Mesenchymal stem cell (in vitro differentiated cells and primary cell): ENCODE measurements at regions not wholly inside any gene's neighbourhood (a gene's known extent, or its start where the extent isn't known, plus 50 kb on each side); places are given as distances from the start of the nearest gene placed in this dataset.
A peak's percentile ranks its signal among the peaks of the same experiment; 100 is the strongest.

Experiments used
- DNase-seq: peaks from one replicate; pipeline ENCODE4 v3.0.0-alpha.2; 2013
- H2AFZ ChIP-seq: one replicate; pipeline ENCODE4 v1.6.1; 2013; ENCODE audit warnings: low read depth, mild to moderate bottlenecking, control low read depth, inconsistent platforms, low read length, moderate library complexity
- H2AK5ac ChIP-seq: 2 replicates; pipeline ENCODE4 v1.6.1; 2013; ENCODE audit warnings: low read length, moderate library complexity, mild to moderate bottlenecking, inconsistent platforms; ENCODE audit not compliant: severe bottlenecking
- H2BK120ac ChIP-seq: one replicate; pipeline ENCODE4 v1.6.1; 2013; ENCODE audit warnings: low read depth, mild to moderate bottlenecking, inconsistent platforms, low read length, moderate library complexity
- H2BK12ac ChIP-seq, 2 experiments: one replicate each; pipeline ENCODE4 v1.6.1; 2013; ENCODE audit warnings: inconsistent platforms in 2 of 2, low read length in 2 of 2, mild to moderate bottlenecking in 2 of 2, moderate library complexity in 2 of 2, control low read depth in 1 of 2
- H2BK15ac ChIP-seq: one replicate; pipeline ENCODE4 v1.6.1; 2013; ENCODE audit warnings: mild to moderate bottlenecking, low read depth, inconsistent platforms; ENCODE audit not compliant: poor library complexity, severe bottlenecking
- H2BK5ac ChIP-seq: 2 replicates; pipeline ENCODE4 v1.6.1; 2013; ENCODE audit warnings: low read depth, mild to moderate bottlenecking, low read length, control low read depth, inconsistent platforms; ENCODE audit not compliant: poor library complexity, severe bottlenecking
- H3K14ac ChIP-seq, 2 experiments: one replicate each; pipeline ENCODE4 v1.6.1; 2013; ENCODE audit warnings: inconsistent platforms in 2 of 2, low read length in 2 of 2, control low read depth in 1 of 2, mild to moderate bottlenecking in 1 of 2, moderate library complexity in 1 of 2
- H3K18ac ChIP-seq, 2 experiments: one replicate each; pipeline ENCODE4 v1.6.1; 2013; ENCODE audit warnings: inconsistent platforms in 2 of 2, low read length in 2 of 2, control low read depth in 1 of 2, low read depth in 1 of 2, mild to moderate bottlenecking in 1 of 2
- H3K23ac ChIP-seq, 2 experiments: one replicate each; pipeline ENCODE4 v1.6.1; 2013; ENCODE audit warnings: inconsistent platforms in 2 of 2, low read length in 2 of 2, mild to moderate bottlenecking in 2 of 2, moderate library complexity in 2 of 2, control low read depth in 1 of 2
- H3K27ac ChIP-seq: 2 replicates; pipeline ENCODE4 v1.5.1; 2013; ENCODE audit warnings: mild to moderate bottlenecking, moderate library complexity, low read length, control low read depth, inconsistent platforms; ENCODE audit not compliant: poor library complexity, severe bottlenecking
- H3K27me3 ChIP-seq, 2 experiments: 2 replicates each; pipeline versions ENCODE4 v1.6.1 to v1.7.0; 2013; ENCODE audit warnings: low read length in 2 of 2, mild to moderate bottlenecking in 2 of 2, moderate library complexity in 2 of 2, control low read depth in 1 of 2, inconsistent platforms in 1 of 2; ENCODE audit not compliant: control insufficient read depth in 1 of 2, insufficient read depth in 1 of 2
- H3K36me3 ChIP-seq, 2 experiments: 2 replicates each; pipeline versions ENCODE4 v1.6.1 to v1.7.0; 2013; ENCODE audit warnings: low read length in 2 of 2, control low read depth in 1 of 2, inconsistent platforms in 1 of 2, low read depth in 1 of 2, mild to moderate bottlenecking in 1 of 2; ENCODE audit not compliant: insufficient read depth in 2 of 2, control insufficient read depth in 1 of 2
- H3K4ac ChIP-seq, 2 experiments: one replicate each; pipeline ENCODE4 v1.6.1; 2013; ENCODE audit warnings: inconsistent platforms in 2 of 2, low read length in 2 of 2, mild to moderate bottlenecking in 2 of 2, moderate library complexity in 2 of 2, control low read depth in 1 of 2, low read depth in 1 of 2
- H3K4me1 ChIP-seq: 2 replicates; pipeline ENCODE4 v1.6.1; 2013; ENCODE audit warnings: low read depth, low read length, control low read depth; ENCODE audit not compliant: control insufficient read depth, insufficient read depth
- H3K4me2 ChIP-seq: 2 replicates; pipeline ENCODE4 v1.6.1; 2013; ENCODE audit warnings: low read length, mild to moderate bottlenecking, inconsistent platforms; ENCODE audit not compliant: poor library complexity, severe bottlenecking
- H3K4me3 ChIP-seq, 2 experiments: 2 replicates each; pipeline versions ENCODE4 v1.5.1 to v1.7.0; 2013; ENCODE audit warnings: low read length in 2 of 2, mild to moderate bottlenecking in 2 of 2, control low read depth in 1 of 2, low read depth in 1 of 2; ENCODE audit not compliant: insufficient read depth in 1 of 2
- H3K79me1 ChIP-seq: replicated peaks from 2 replicates; pipeline ENCODE4 v1.6.1; 2013; ENCODE audit warnings: mild to moderate bottlenecking, control low read depth, low read length, inconsistent platforms; ENCODE audit not compliant: poor library complexity, severe bottlenecking
- H3K9ac ChIP-seq: 2 replicates; pipeline ENCODE4 v1.7.0; 2013; ENCODE audit warnings: mild to moderate bottlenecking, low read length, moderate library complexity
- H3K9me3 ChIP-seq: 2 replicates; pipeline ENCODE4 v1.7.0; 2013; ENCODE audit warnings: mild to moderate bottlenecking, low read length; ENCODE audit not compliant: control insufficient read depth
- H4K8ac ChIP-seq: one replicate; pipeline ENCODE4 v1.6.1; 2013; ENCODE audit warnings: inconsistent platforms, mild to moderate bottlenecking, low read length, moderate library complexity
- H4K91ac ChIP-seq: one replicate; pipeline ENCODE4 v1.6.1; 2013; ENCODE audit warnings: mild to moderate bottlenecking, low read length, inconsistent platforms
- WGBS: methylation state at CpG from one replicate; pipeline ENCODE4 v1.1.7; 2013; ENCODE audit warnings: mixed read lengths; 5-methylcytosine and 5-hydroxymethylcytosine counted together

DNA sequence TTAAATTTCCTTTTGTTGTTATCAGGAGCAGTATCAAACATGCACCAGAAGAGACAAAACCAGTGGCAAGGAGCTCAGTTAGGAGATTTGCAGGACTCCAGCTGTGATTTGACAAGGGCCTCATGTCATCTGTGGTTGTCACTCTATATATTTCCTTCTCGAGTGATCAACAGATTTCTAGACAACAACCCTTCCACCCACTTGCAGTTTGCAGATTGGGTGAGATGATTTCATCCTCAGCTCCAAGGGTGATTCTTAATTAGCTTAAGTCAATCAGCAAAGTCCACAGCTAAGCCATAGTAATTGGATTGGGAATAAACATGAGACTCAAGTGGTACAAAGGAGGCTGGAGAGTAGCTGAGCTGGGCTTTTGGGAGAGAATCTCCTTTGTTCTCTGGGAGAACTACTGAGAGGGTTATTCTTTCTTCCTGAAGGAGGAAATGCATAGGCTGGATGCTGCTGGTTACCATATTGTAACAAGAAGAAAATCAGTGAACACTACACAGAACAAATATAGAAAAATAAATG is 192.8 kb downstream of the PPARGC1A start:
- no peaks in the 10 kb centered on the region for H3K27me3 ChIP-seq
- DNase-seq = no peak
- no peak overlapping the region for H3K4ac ChIP-seq
- H2AK5ac ChIP-seq = no peak overlapping the region
- H3K4me1 ChIP-seq = no peaks in the 10 kb centered on the region
- H3K23ac ChIP-seq = no peak overlapping the region
- no peak overlapping the region for H4K91ac ChIP-seq
- no peaks in the 10 kb centered on the region for H3K79me1 ChIP-seq
- H3K4me3 ChIP-seq = no peak overlapping the region
- H3K14ac ChIP-seq = no peak overlapping the region
- no peak overlapping the region for H2BK15ac ChIP-seq
- H3K18ac ChIP-seq = no peak overlapping the region
- no peak overlapping the region for H3K27ac ChIP-seq
- WGBS = 80% methylated on average over 1 of the region's 1 CpG
- H3K9me3 ChIP-seq = no peaks in the 10 kb centered on the region
- no peak overlapping the region for H2BK12ac ChIP-seq
- no peak overlapping the region for H3K4me2 ChIP-seq
- H2BK120ac ChIP-seq = no peak overlapping the region
- no peak overlapping the region for H2AFZ ChIP-seq
- no peaks in the 10 kb centered on the region for H3K36me3 ChIP-seq
- no peak overlapping the region for H2BK5ac ChIP-seq
- no peak overlapping the region for H4K8ac ChIP-seq
- H3K9ac ChIP-seq = no peak overlapping the region

DNA sequence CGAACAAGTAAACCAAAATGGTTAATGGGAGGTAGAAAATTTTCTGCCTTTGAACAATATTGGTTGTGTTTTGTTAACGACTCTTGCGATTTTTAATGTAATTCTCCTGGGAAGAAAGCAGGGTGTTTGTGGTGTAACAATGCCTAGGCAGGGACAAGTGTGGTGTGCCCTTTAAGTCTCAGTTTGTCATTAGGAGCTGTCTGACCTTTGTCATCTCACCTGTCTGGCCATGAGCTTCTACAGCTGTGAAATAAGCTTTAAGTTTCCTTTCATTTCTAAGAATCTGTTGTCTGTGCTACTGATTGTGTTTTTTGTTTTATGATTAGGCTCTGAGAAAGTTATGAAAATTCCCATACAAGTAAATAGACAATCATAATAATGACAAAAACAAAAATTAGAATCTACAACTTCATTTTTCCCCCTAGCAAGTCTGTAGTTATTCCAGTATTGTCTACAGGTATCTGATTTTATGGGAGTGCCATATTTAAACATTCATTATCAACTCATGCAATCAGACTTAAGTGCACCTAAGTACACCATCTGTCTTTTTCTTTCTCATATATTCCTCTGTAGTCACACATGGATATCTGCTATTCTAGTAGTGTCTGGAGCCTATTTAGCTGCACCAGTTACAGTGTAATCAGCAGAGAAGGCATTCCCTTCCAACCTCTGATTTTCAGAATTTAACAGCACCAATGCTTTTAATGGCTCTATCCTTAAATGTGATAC is 203.5 kb downstream of the PPARGC1A start:
- Histone ChIP-seq H3K4me3 (no peak overlapping the region), H3K4me1 (no peaks in the 10 kb centered on the region), H2BK12ac (no peak overlapping the region), H3K36me3 (no peaks in the 10 kb centered on the region), H4K91ac (no peak overlapping the region), H3K4ac (no peak overlapping the region), H3K23ac (no peak overlapping the region), H3K14ac (no peak overlapping the region), H2AK5ac (no peak overlapping the region), H2AFZ (no peak overlapping the region), H3K27ac (no peak overlapping the region), H3K27me3 (no peaks in the 10 kb centered on the region), H4K8ac (no peak overlapping the region), H2BK5ac (no peak overlapping the region), H2BK120ac (no peak overlapping the region), H3K9me3 (peaks cover 2% of the 10 kb centered on the region), H3K18ac (no peak overlapping the region), H3K79me1 (no peaks in the 10 kb centered on the region), H3K9ac (no peak overlapping the region), H2BK15ac (no peak overlapping the region), H3K4me2 (no peak overlapping the region)
- no peak for DNase-seq
- over 99% methylated on average over 3 of the region's 3 CpGs for WGBS

DNA sequence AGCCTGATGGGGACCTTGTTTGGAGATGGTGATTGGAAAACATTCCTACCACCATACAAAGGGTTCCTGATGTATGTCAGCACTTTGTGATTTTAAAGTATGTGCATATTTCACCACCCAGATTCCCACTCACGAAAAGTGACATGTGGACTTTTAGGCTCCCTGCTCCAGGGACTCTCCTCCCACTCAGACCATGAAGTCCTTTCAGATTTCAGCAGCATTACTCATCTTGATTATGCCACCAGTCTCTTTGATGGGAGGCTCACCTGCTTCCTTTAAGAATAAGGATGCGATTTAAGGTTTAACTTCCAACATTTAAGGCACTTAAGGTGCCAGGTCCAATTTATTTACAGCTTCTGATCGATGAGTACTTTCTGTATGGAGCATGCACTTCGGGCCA is 204.4 kb downstream of the PPARGC1A start:
- Histone ChIP-seq H2BK12ac (no peak overlapping the region), H2BK15ac (no peak overlapping the region), H3K79me1 (no peaks in the 10 kb centered on the region), H3K14ac (no peak overlapping the region), H3K4me1 (no peaks in the 10 kb centered on the region), H2BK5ac (no peak overlapping the region), H3K4ac (no peak overlapping the region), H2BK120ac (no peak overlapping the region), H2AFZ (no peak overlapping the region), H3K36me3 (no peaks in the 10 kb centered on the region), H3K4me2 (no peak overlapping the region), H3K9ac (no peak overlapping the region), H4K91ac (no peak overlapping the region), H3K18ac (no peak overlapping the region), H4K8ac (no peak overlapping the region), H3K27me3 (no peaks in the 10 kb centered on the region), H3K9me3 (peaks cover 1% of the 10 kb centered on the region), H3K4me3 (no peak overlapping the region), H3K23ac (no peak overlapping the region), H2AK5ac (no peak overlapping the region), H3K27ac (no peak overlapping the region)
- WGBS = 86% methylated on average over 4 of the region's 4 CpGs
- no peak for DNase-seq

DNA sequence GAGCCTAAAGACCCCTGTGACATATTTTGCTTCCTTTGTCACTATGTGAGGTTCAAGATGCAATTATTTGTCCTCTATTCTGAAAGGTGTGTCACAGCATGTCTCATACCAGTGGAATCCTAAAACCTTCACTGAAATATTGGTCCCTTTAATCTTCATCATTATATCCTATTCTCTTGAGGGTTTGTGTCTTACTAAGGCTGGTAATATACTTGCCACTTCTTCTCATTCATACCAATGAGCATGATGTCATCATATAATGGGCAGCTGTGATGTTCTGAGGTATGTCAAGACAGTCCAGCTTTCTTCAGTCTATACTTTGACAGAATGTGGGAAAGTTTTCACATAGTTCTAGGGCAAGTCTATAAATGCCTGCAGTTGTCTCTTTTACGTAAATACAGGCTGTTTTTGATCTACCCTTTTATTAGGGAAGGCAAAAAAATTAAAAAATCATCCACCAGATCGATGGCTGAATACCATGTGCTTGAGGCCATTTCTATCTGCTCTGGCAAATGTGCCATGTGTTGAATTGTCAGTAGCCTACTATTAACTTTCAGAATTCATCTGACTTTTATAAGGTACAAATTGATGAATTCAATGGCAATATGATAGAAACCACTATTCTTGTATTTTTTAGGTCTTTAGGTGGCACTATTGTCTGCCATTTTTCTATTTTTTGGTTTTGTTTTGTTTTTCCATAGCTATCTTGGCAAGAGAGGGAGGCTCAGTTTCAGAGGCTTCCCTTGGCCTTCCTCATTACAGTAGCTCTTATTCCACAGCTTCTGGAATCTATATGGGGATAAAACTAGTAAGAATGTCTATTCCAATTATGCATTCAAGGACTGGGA is 209.0 kb downstream of the PPARGC1A start:
- no peak overlapping the region for H3K14ac ChIP-seq
- no peak overlapping the region for H2AK5ac ChIP-seq
- no peak overlapping the region for H2BK12ac ChIP-seq
- no peaks in the 10 kb centered on the region for H3K36me3 ChIP-seq
- H3K18ac ChIP-seq = no peak overlapping the region
- H4K91ac ChIP-seq = no peak overlapping the region
- no peak overlapping the region for H2BK120ac ChIP-seq
- no peak overlapping the region for H3K23ac ChIP-seq
- H3K27me3 ChIP-seq = no peaks in the 10 kb centered on the region
- no peaks in the 10 kb centered on the region for H3K4me1 ChIP-seq
- no peak overlapping the region for H2BK15ac ChIP-seq
- no peak overlapping the region for H3K4me2 ChIP-seq
- H3K4ac ChIP-seq = no peak overlapping the region
- DNase-seq = peak; percentile 27
- H2AFZ ChIP-seq = no peak overlapping the region
- H3K27ac ChIP-seq = no peak overlapping the region
- WGBS = 95% methylated on average over 2 of the region's 2 CpGs
- H3K9me3 ChIP-seq = no peaks in the 10 kb centered on the region
- no peak overlapping the region for H4K8ac ChIP-seq
- H2BK5ac ChIP-seq = no peak overlapping the region
- H3K79me1 ChIP-seq = no peaks in the 10 kb centered on the region
- H3K9ac ChIP-seq = no peak overlapping the region
- no peak overlapping the region for H3K4me3 ChIP-seq
